ENCODE measurements at regions not wholly inside any gene's neighbourhood (a gene's known extent, or its start where the extent isn't known, plus 50 kb on each side); places are given as distances from the start of the nearest gene placed in this dataset.
A peak's percentile ranks its signal among the peaks of the same experiment; 100 is the strongest.

GRCh38 chr6:148068437-148069061, 274.1 kb upstream of the SASH1 start:
- no peak for DNase-seq

GRCh38 chr6:148069256-148069655, 273.4 kb upstream of the SASH1 start:
- no peak for DNase-seq

GRCh38 chr6:148074291-148074690, 268.3 kb upstream of the SASH1 start:
- DNase-seq: no peak

GRCh38 chr6:148074738-148075137, 267.9 kb upstream of the SASH1 start:
- DNase-seq: no peak

GRCh38 chr6:148075352-148075751, 267.3 kb upstream of the SASH1 start:
- no peak for DNase-seq

GRCh38 chr6:148076051-148076450, 266.6 kb upstream of the SASH1 start:
- no peak for DNase-seq

GRCh38 chr6:148080315-148080714, 262.3 kb upstream of the SASH1 start:
- no peak for DNase-seq

GRCh38 chr6:148081076-148081475, 261.6 kb upstream of the SASH1 start:
- no peak for DNase-seq

- DNase-seq: no peak
Observed at GRCh38 chr6:148082044-148082443, 260.6 kb upstream of the SASH1 start.

GRCh38 chr6:148082696-148083095, 259.9 kb upstream of the SASH1 start:
- no peak for DNase-seq

GRCh38 chr6:148085631-148086331, 256.9 kb upstream of the SASH1 start:
- DNase-seq: no peak

- no peak for DNase-seq
Observed at GRCh38 chr6:148086386-148086785, 256.3 kb upstream of the SASH1 start.

- DNase-seq: no peak
Observed at GRCh38 chr6:148086843-148087242, 255.8 kb upstream of the SASH1 start.

GRCh38 chr6:148087659-148088058, 255.0 kb upstream of the SASH1 start:
- no peak for DNase-seq

GRCh38 chr6:148090326-148090725, 252.3 kb upstream of the SASH1 start:
- no peak for DNase-seq

- DNase-seq: no peak
Observed at GRCh38 chr6:148091394-148091793, 251.2 kb upstream of the SASH1 start.

- no peak for DNase-seq
Observed at GRCh38 chr6:148103436-148103835, 239.2 kb upstream of the SASH1 start.

- DNase-seq: no peak
Observed at GRCh38 chr6:148104131-148104530, 238.5 kb upstream of the SASH1 start.

GRCh38 chr6:148105695-148106094, 236.9 kb upstream of the SASH1 start:
- no peak for DNase-seq

- DNase-seq: no peak
Observed at GRCh38 chr6:148107911-148108310, 234.7 kb upstream of the SASH1 start.

GRCh38 chr6:148109732-148110131, 232.9 kb upstream of the SASH1 start:
- peak; percentile 70 for DNase-seq

GRCh38 chr6:148110925-148111324, 231.7 kb upstream of the SASH1 start:
- DNase-seq: no peak

GRCh38 chr6:148112851-148113319, 229.8 kb upstream of the SASH1 start:
- DNase-seq: no peak

GRCh38 chr6:148116001-148116400, 226.6 kb upstream of the SASH1 start:
- no peak for DNase-seq

- no peak for DNase-seq
Observed at GRCh38 chr6:148118244-148118643, 224.4 kb upstream of the SASH1 start.

Measured in NCI-H2029 treated with DMSO at 0.1 percent for 48 hours (cell line).